HG02852 (cell line): ENCODE measurements at regions not wholly inside any gene's neighbourhood (a gene's known extent, or its start where the extent isn't known, plus 50 kb on each side); places are given as distances from the start of the nearest gene placed in this dataset.
"Not testable (repeated sequence)": the region's sequence is repeated elsewhere in the genome, so short reads cannot be mapped to it uniquely, and the experiment has no call there.

Experiments
- ATAC-seq: cut with Tn5 transposase; IDR thresholded peaks from one replicate; pipeline ENCODE4 v1.9.1; 2021; ENCODE audit warnings: mild to moderate bottlenecking, moderate library complexity; ENCODE audit not compliant: unreplicated experiment

DNA sequence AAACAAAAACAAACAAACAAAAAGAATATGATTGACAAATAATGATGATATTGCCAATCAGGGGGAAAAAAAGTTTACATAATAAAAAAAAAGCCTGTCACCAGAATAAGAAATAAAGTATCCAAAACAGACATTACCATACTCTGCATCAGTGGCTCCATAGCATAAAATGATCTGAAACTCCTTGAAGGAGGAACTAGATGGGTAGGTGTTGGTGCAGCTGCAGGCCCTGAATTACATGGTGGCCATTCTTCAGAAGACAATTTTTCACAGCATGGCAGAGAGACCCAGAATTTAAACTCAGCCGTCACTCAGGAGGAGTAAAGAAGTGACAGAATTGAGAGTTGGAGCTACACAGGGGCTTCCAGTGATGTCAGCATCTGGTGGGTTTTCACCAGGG is 60.2 kb downstream of the GLUL start:
- ATAC-seq: no peak

DNA sequence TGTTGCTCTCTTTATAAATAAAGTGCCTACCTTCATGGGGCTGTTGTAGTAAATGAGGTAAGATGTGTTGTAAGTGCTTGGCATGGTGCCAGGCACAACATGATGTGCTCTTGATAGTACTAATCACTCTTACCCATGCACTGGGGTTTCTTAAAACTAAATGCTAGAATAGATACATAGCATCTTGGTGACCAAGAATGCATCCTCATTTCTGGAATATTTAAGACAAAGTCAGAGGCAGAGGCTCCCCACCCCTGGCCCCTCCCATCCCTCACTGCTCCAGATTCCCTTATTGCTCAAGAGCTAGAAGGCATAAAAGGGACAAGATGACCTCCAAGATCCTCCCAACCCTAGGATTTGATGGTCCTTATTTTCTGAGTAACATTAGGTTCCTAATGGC is 61.3 kb downstream of the GLUL start:
- ATAC-seq: no peak

DNA sequence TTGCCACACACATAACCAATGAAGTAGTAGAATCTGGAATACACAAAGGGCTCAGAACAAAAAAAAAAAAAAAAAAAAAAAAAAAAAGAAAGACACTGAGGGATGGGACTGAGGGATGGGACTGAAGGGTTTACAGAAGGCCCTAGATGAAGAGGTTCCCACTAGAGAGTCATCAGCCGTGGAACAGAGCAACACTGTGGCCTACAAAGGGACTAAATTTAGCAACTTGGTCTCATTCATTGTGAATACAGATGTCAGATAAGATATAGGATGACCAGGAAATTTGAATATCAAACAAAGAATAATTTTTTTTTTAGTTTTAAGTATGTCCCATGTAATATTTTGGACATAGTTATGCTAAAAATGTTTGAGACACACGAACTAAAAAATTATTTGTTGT is 62.1 kb downstream of the GLUL start:
- no peak for ATAC-seq

DNA sequence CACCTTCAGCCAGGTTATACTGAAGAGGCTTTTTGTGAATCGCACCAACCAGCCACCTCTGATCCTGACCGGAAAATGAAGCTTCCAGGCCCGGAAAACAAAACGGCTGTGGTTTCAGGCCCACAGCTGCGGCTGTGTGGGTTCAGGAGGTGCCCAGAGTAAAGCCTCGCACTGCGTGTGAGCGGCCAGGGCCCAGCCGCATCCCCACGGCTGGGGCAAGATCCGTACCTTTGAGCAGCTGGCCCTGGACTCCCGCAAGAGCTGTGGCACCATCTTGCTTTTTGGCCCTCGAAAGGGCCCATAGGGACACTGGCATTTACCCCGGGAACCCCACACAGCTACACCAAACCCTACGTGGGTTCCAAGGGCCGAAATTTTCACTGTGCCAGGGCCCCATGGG is 63.0 kb downstream of the GLUL start:
- no peak for ATAC-seq

DNA sequence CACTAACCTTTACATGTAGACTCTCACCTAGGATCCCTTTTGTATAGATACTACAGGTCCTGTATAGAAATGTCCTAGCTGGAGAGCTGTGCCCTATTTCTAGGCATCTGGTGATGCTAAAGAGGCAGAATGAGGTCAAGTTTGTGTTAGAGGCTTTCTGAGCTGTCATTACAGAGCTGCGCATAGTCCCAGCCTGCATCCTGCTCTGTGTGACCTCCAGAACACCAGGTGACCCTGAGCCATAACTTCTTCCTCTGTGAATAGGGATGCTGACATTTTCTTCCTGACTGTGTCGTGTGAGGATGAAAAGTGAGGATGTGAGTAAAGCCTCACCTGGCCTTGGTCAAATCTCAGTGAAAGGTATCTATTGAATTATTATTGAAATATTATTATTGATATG is 66.3 kb downstream of the GLUL start:
- ATAC-seq: no peak

DNA sequence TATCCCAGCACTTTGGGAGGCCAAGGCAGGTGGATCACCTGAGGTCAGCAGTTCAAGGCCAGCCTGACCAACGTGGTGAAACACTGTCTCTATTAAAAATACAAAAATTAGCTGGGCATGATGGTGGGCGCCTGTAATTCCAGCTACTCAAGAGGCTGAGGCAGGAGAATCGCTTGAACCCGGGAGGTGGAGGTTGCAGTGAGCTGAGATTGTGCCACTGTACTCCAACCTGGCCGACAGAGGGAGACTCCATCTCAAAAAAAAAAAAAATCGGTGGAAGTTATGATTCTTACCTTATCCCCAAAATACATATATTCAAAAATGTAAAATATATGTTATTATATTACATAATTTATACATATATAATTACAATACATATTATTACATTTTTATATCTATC is 70.1 kb downstream of the GLUL start:
- ATAC-seq: not testable (repeated sequence)

DNA sequence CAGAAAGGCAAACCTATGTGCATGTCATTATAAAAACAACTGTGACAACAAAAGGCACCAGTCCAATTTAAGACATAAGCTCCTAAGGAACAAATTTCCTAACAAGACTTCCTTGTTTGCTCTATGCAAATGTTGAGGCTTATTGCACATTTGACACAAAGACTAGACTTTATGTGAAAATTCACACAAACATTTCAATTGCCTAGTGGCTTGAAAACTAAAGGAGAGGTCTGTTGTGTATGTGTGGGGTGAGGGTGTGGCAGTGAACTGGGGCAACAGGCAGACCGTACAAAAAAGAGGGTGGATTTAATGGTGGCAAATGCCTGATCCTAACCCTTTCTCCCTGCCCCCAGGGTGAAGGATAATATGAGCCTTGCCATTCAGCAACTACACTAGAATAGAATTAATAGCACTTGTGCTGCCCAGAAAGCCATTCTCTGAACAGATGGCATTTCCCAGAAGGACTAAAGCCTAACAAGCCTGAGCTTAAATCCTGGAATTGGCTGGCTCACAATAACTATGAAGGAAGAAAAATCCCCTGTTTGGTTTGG is 73.9 kb downstream of the GLUL start:
- ATAC-seq: no peak

DNA sequence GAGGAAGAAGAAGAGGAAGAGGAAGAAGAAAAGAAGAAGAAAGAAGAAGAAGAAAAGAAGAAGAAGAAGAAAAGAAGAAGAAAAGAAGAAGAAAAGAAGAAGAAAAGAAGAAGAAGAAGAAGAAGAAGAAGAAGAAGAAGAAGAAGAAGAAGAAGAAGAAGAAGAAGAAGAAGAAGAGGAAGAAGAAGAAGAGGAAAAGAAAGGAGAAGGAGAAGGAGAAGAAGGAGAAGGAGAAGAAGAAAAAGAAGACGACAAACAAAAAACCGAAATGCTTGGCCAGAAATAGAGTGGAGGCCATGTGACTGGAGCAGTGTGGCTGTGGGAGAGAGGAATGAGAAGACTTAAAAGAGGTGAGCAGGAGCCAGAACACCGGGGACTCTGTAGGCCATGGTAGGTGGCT is 75.1 kb downstream of the GLUL start:
- not testable (repeated sequence) for ATAC-seq

DNA sequence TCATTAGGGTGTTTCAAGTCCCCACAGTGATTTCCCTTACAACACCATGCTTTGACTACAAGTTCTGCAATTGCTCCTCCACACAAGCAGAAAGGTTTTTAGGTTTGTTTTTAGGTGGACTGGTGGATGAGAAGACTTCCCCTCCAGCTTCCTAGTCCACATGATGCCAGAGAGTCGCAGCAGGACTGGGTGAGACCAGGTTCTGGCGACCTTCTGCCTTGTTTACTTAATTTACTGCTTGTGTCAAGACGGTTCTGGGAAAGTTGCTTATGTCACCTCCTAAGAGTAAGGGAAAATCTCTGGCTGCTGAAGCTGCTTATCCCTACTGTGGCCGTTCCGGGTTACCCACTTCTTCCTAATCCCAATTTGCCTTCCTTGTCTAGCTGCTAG is 76.4 kb downstream of the GLUL start:
- ATAC-seq: no peak

DNA sequence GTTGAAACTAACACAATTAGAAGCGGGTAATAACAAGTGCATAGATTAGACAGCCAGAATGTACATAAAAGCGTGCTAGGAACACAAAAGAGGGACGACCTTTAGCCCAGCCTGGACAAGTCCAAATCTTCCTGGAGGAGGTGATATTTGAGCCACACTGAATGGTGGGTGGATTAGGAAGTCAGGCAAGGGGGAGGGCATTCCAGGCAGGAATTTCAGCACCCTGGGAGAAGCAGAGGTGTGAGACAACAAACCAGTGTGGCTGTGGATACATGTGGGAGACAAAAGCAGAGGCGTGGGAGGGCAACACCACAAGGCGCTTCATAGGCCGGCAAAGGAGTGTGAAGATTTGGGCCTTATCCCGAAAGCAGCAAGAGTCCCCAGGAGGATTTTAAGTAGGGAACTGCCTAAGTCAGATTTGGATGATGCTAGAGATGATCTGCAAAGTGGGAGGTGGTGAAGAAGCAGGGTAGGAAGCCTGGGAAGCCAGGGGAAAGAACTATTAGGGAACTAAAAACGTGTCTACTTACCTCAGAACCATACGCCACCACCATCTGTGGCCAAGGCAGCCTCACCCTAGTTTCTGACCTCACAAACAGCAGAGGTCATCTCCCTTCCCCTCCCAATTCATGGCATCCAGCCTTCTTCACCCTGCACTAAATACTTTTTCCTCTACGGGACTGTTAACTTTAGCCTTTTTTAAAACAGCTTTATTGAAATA is 81.8 kb downstream of the GLUL start:
- ATAC-seq: no peak

DNA sequence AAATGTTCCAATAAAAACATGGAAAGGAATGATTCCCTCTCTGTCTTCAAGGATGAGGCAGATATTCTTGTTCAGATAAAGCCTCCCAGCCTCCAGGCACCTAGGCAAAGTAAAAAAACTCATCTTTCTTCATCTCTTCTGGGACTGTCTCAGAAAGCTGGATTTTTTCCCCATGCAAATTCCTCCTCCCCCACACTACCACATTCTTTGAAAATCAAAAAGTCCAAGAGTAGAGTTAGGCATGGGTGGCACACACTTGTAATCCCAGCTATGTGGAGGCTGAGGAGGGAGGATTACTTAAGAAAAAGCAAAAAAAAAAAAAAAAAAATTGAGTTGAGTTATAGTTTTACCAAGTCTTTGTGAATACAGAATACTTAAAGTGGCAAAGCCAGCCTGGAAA is 82.8 kb downstream of the GLUL start:
- ATAC-seq: no peak

DNA sequence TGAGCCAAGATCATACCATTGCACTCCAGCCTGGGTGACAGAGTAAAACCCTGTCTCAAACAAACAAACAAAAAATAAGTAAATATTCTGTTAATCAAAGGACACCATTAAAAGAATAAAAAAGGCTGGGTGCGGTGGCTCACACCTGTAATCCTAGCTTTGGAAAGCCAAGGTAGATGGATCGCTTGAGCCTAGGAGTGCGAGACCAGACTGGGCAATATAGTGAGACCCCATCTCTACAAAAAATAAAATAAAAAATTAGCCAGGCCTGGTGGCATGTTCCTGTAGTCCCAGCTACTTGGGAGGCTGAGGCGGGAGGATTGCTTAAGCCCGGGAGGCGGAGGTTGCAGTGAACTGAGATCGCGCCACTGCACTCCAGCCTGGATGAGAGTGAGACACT is 84.1 kb downstream of the GLUL start:
- not testable (repeated sequence) for ATAC-seq

DNA sequence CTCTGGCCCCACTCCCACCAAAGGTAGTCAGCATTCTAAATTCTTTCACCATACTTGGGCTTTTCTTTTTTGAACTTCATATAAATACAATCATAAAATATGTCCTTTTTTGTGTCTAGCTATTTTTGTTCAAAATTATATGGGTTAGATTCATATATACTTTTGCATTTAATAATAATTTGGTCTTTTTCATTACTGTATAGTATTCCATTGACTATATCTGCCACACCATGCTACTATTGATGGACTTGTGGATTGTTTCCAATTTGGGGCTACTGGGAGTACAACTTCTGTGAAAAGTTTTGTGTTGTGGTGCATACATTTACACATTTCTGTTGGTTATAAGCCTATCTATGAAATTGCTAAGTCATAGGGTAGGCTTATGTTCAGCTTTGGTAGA is 85.7 kb downstream of the GLUL start:
- ATAC-seq: no peak

DNA sequence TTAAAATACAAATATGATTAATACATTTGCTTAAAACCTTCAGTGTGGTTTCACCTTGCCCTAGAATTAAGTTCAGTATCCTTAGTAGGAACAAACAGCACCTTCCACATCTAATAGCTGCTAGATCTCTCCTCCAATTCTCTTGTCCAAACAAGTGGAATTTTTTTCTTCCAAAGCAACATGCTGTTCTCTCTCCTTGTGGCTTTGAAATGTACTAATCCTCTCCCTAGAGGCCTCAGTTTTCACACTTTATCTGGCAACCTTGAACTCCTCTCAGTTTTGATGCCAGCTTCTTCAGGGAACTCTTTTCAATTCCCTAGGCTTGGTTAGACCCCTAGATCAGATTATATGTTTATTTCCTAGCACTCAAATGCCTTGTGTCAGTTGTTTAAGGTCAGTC is 87.0 kb downstream of the GLUL start:
- ATAC-seq: no peak

DNA sequence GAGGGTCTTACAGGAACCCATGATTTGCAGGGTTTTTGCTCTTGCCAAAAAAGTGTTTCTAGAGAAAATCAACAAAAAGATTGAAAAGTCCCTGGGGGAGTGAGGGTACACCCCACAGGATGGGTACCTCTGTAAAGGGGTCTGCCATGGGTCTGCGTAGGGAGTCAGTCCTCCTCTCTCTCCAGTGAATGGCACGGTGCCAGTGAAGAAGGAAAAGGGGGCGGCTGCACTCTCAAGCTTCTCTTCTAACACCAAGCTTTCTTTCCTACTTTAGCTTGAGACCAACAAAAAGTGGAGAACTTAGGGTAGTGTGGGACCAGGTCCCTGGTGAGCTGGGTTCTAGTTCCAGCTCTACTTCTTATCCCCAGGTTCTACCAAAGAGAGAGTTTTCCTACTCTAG is 87.4 kb downstream of the GLUL start:
- ATAC-seq: no peak

DNA sequence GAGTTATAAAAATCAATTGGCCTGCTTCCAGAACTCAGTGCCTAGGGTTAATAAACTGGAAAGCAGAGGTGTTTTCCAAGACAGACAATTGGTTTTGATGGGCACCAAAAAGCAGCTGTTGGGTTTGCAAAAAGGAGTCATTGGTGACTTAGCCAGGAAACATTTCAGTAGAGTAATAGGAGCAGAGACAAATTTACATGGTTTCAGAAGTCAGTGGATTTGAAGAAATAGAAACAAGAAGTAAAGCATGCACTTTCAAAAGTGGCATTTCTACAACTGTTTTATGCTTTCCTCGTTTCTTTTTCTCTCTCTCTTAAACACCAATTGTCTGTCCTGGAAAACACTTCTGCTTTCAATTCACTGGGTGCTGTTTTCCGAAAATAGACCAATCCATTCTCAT is 87.8 kb downstream of the GLUL start:
- ATAC-seq: no peak

DNA sequence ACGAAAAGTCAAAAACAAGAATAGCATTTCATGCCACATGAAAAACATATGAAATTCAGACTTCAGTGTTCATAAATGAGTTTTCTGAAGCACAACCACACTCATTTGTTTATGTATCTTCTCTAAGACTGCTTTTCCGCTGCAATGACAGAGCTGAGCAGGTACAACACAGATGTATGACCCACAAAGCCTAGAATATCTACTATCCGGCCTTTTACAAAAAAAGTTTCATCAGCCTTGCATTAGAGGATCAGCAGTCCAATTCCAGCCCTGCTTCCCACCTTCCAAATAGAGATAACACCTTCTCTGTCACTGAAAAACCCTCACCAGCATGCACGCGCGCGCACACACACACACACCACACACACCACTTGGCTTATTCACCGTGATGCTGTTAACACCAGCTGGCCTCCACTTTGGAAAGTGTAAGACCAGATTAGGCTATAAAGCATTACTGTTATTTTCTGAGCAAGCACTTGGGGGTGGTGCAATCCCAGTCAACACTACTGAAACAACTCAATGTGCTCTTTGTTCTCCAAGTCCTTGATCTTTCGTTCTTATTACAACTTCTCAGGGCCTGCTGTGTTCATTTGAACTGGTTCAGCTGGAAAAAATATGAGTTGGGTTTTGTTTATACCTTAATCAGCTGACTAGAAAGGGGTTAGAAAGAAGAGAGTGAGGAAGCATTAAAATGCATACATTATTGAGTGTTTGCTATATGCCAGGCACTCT is 90.0 kb downstream of the GLUL start:
- no peak for ATAC-seq

DNA sequence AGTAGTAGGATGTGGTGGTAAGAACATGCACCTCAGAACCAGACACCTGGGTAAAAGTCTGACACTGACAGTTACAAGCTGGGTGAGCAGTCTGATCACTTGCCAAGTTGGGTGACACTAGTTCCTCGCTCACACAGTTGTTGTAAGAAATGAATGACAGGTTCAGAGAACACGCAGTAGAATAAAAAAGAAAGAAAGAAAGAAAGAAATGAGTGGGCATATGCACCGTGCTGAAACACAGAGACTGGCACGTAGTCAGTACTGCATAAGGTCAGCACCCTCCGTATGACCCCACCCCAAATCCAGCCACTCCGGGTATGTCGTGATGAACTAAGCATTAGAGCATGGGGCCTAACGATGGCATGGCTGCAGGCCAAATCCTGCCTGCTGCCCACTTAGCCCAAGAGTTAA is 90.6 kb downstream of the GLUL start:
- no peak for ATAC-seq

DNA sequence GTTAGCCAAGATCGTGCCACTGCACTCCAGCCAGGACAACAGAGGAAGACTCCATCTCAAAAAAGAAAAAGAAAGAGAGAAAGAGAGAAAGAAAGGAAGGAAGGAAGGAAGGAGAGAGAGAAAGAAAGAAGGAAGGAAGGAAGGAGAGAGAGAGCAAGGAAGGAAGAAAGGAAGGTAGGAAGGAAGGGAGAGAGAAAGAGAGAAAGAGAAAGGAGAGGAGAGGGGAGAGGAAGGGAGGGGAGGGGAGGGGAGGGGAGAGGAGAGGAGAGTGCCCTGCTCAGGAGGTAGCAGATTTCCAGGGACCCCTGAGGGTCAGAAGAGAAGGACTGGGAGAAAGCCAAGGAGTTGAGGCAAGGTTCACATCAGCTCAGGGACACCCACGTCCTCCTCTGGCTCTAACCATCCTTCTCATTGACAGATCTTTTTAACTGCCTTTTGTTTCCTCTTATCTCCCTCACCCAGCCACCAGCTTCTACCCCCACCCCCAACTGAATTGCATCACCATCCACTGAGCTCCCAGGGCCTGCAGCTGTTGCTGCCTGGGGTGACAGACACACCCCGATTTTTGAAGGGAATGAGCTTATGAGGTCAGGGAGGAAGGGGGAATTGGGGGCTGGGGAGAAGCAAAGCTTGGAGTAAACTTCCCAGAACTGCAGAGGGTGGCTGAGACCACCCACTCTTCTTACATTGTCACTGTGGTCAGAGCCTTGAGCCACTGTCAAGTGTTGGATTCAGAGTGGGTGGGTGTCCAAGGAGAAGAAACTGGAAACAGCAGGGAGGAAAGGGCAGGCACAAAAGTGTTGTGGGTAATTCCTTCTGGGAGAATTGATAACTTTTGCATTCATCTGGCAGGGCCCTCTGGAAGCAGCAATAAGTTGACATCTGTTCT is 91.6 kb downstream of the GLUL start:
- no peak for ATAC-seq

DNA sequence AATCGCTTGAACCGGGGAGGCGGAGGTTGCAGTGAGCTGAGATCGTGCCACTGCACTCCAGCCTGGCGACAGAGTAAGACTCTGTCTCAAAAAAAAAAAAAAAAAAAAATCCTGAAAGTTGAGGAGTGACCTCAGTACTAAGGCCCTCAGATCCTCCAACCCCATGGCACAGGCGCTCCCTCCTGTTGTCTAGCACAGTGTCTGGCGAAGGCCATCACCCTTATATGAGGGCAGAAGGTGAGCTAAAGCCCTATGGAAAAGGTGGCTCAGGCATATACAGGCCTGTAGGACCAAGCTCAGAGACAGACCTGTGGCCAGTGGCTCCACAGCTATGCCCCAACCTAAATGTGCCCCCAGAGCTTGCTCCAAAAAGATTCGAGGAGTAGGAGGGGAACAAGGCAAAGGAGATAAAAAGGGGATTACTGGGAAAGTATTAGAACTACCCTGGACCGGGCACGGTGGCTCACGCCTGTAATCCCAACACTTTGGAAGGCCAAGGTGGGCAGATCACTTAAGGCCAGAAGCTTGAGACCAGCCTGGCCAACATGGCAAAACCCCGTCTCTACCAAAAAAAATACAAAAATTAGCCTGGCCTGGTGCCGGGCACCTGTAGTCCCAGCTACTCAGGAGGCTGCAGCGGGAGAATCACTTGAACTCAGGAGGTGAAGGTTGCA is 92.4 kb downstream of the GLUL start:
- ATAC-seq: not testable (repeated sequence)

DNA sequence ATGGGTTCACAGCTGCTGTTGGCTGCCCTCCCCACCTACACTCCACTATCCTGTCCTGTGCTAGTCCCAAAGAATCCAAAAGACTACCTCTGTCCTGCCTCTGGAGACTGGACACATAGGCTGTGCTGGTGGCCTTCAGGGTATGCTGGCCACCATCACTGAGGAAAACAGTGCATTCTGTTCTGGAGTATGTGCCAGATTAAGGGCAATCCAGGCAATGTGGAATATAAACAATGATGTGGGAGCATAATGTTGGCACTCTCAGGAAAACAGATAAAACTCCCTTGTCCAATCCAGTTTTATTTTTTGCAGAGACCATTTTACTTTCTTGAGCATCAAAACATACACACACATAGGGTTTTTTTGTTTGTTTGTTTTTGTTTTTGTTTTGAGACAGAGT is 94.3 kb downstream of the GLUL start:
- ATAC-seq: no peak
